GM12875 (cell line): ENCODE measurements at regions not wholly inside any gene's neighbourhood (a gene's known extent, or its start where the extent isn't known, plus 50 kb on each side); places are given as distances from the start of the nearest gene placed in this dataset.

Experiments used
- H3K4me3 ChIP-seq: one replicate; pipeline ENCODE4 v1.5.1; 2011; ENCODE audit warnings: low read depth, low read length, control low read depth
- CTCF ChIP-seq: IDR thresholded peaks from 2 replicates; pipeline ENCODE4 v1.5.1; 2011; ENCODE audit warnings: low read depth, mild to moderate bottlenecking, control low read depth, inconsistent platforms, low read length, moderate library complexity, borderline replicate concordance; ENCODE audit not compliant: insufficient read depth

- no peak for TF ChIP-seq CTCF
Measured at GRCh38 chr2:183253441-183254130, 129.3 kb downstream of the NUP35 start.

GRCh38 chr2:183255411-183255810 lies 131.2 kb downstream of the NUP35 start:
- no peak for TF ChIP-seq CTCF

More at GRCh38 chr2:183253441-183254130, 129.3 kb downstream of the NUP35 start:
- H3K4me3 ChIP-seq, result no peak overlapping the region

DNA sequence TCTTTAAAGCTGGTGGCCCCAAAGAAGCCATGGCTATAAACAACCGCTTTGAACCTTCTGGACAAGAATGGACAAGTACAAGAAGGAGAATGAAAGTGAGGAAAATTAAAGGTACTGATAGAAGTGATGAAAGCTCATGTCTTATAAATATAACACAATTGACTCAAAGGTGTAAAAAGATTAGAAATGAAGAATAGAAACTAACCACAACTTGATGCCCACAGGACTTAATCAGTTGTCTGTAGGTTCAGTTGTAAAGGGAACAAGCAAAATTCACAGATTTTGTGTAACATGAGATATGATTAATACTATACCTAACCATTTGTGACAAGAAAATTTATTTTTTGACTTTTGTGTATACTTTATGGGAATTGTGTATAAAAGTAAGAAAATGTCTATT lies 135.7 kb downstream of the NUP35 start:
- TF ChIP-seq CTCF, result no peak
- no peak overlapping the region for H3K4me3 ChIP-seq

More at GRCh38 chr2:183255411-183255810, 131.2 kb downstream of the NUP35 start:
- H3K4me3 ChIP-seq, result no peak overlapping the region

DNA sequence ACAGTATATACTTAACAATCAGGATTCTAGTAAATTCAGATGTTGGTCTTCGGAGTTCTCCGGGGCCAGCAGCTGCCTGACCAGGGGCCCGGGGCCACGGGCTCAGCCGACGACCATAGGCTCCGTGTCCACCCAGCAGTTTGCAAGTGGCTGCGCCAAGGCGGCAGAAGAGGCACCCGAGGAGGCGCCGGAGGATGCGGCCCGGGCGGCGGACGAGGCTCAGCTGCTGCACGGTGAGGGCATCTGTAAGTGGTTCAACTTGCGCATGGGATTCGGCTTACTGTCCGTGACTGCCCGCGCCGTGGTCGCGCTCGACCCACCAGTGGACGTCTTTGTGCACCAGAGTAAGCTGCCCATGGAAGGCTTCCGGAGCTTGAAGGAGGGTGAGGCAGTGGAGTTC lies 136.3 kb downstream of the NUP35 start:
- no peak for TF ChIP-seq CTCF
- H3K4me3 ChIP-seq, result no peak overlapping the region

DNA sequence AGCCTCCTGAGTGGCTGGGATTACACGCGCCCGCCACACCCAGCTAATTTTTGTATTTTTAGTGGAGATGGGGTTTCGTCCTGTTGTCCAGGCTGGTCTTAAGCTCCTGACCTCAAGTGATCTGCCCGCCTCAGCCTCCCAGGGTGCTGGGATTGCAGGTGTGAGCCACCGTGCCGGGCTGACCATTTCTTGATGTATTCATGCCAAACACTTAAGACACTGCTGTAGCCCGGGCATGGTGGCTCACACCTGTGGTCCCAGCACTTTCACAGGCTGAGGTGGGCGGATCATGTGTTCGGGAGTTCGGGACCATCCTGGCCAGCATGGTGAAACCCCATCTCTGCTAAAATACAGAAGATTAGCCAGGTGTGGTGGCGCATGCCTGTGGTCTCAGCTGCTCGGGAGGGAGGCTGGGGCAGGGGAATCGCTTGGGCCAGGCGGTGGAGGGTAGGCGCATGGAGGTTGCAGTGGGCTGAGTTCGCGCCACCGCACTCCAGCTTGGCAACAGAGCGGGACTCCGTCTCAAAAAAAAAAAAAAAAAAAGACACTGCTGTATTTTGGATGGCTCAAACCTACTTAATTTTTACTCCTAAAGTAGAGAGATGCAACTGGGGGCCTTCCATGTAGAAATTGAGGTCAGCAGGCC lies 140.8 kb downstream of the NUP35 start:
- no peak overlapping the region for H3K4me3 ChIP-seq
- no peak for TF ChIP-seq CTCF

DNA sequence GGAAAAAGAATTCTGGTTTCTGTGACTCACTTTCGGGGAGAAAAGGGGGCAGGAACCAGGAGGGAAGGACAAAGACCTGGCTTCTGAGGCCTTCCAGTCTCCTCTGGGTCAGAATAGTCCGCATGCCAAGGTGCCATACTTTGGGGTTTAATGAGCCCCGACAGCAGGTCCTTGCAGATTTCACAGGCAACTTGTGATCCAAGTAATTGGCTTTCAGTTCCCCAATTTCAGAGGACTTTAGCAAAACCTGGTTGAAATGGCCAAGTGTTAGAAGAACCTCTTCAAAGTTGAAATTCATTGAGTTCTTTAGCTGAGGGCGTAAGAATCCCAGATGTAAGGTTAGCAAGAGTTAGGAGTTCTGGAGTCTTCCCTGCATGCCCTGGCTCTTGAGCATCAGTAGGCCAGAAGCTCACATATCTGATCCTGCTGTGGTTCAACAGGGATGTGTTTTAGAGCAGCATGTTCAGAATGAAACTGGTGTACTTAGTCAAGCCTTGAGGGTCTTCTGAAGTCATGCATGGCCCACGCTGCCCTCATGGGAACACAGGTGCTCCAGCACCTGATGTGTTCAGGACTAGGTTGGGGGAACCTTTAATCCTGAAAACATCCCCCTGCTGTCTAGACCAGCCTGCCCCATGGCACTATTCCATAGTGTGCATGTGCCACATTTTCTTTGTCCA lies 143.0 kb downstream of the NUP35 start:
- H3K4me3 ChIP-seq, result no peak overlapping the region
- TF ChIP-seq CTCF, result no peak
